ENCODE measurements at regions not wholly inside any gene's neighbourhood (a gene's known extent, or its start where the extent isn't known, plus 50 kb on each side); places are given as distances from the start of the nearest gene placed in this dataset.
A peak's percentile ranks its signal among the peaks of the same experiment; 100 is the strongest.

DNA sequence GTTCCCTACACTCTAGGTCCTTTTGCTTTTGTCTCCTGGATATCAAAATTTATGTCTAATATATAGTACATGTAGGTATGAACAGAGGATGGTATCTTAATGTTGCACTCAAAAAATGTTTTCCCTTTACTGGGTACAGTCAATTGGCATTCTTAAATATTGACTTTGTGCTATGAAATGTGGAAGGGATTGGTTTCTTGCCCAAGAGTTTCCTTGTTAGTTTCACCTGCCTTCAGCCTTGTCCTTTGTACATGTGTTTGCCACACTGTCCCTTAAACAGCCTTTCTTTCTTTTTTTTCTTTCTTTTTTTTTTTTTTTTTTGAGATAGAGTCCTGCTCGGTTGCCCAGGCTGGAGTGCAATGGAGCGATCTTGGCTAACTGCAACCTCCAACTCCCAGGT, 287.1 kb downstream of the SQOR start:
- TF ChIP-seq, protein P1, sequence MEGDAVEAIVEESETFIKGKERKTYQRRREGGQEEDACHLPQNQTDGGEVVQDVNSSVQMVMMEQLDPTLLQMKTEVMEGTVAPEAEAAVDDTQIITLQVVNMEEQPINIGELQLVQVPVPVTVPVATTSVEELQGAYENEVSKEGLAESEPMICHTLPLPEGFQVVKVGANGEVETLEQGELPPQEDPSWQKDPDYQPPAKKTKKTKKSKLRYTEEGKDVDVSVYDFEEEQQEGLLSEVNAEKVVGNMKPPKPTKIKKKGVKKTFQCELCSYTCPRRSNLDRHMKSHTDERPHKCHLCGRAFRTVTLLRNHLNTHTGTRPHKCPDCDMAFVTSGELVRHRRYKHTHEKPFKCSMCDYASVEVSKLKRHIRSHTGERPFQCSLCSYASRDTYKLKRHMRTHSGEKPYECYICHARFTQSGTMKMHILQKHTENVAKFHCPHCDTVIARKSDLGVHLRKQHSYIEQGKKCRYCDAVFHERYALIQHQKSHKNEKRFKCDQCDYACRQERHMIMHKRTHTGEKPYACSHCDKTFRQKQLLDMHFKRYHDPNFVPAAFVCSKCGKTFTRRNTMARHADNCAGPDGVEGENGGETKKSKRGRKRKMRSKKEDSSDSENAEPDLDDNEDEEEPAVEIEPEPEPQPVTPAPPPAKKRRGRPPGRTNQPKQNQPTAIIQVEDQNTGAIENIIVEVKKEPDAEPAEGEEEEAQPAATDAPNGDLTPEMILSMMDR (IDR thresholded peaks at IDR 0.05; ENCODE audit: low read depth, low read length) = no peak
- in situ Hi-C loops (cut with HindIII; ENCODE audit: low sequenced_read_pairs) = no loop called here
- no peak overlapping the region for H3K4me3 ChIP-seq (ENCODE audit: low read depth, low read length)
- DNase-seq (ENCODE audit: low read depth, low spot score) = no peak

DNA sequence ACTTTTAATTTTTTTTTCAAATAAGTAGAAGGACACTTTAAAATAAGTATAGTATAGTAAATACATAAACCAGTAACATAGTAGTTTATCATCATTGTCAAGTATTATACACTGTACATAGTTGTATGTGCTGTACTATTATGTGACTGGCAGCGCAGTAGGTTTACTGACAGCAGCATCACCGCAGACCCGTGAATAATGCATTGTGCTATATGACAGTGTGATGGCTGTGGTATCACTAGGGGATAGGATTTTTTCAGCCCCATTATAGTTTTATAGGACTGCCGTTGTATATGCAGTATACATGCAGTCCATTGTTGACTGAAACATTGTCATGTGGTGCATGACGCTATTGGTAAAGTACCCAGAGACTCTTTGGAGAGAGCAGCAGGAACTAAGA, 306.5 kb downstream of the SQOR start:
- TF ChIP-seq, protein P1 (IDR thresholded peaks at IDR 0.05; ENCODE audit: low read depth, low read length) = no peak
- no peak overlapping the region for H3K4me3 ChIP-seq (ENCODE audit: low read depth, low read length)
- DNase-seq (ENCODE audit: low read depth, low spot score) = no peak
- in situ Hi-C loops (cut with HindIII; ENCODE audit: low sequenced_read_pairs) = no loop called here

DNA sequence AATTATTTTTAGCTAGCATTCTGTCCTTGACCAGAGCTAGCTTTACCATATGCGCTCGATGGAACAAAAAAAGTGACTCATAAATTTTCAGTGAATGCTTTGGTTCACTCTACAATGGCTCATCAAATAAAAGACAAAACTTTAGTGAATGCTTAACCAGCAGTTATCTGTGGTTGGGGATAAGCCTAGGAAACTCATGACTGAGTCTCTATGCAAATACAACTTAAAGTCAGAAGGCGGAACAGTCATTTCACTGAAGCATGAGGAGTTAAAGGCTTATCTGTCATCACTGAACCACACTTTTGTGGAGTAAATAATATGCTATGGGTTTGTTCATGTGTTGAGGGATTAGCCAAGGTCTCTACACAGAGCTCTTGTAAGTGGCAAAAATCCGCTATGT, 308.4 kb downstream of the SQOR start:
- in situ Hi-C loops (cut with HindIII; ENCODE audit: low sequenced_read_pairs) = no loop called here
- no peak for DNase-seq (ENCODE audit: low read depth, low spot score)
- TF ChIP-seq, protein P1 (IDR thresholded peaks at IDR 0.05; ENCODE audit: low read depth, low read length) = no peak
- H3K4me3 ChIP-seq (ENCODE audit: low read depth, low read length) = no peak overlapping the region

DNA sequence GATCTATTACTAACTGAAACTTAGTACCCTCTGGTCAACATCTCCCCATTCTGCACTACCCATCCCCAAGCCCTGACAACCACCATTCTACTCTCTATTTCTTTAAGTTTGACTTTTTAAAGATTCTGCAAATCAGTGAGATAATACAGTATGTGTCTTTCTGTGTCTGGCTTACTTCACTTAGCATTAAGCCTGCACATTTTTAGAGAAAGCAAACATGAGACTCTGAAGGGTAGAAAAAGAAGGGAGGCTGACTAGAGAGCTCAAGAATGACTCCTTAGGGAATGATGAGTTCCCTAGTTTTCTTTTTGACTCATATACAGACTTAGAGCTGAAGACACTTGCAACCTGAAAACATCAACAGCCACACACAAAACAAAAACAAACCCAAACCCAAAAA, 311.3 kb downstream of the SQOR start:
- no peak overlapping the region for H3K4me3 ChIP-seq (ENCODE audit: low read depth, low read length)
- DNase-seq (ENCODE audit: low read depth, low spot score) = no peak
- TF ChIP-seq, protein P1 (IDR thresholded peaks at IDR 0.05; ENCODE audit: low read depth, low read length) = no peak
- in situ Hi-C loops (cut with HindIII; ENCODE audit: low sequenced_read_pairs) = no loop called here

DNA sequence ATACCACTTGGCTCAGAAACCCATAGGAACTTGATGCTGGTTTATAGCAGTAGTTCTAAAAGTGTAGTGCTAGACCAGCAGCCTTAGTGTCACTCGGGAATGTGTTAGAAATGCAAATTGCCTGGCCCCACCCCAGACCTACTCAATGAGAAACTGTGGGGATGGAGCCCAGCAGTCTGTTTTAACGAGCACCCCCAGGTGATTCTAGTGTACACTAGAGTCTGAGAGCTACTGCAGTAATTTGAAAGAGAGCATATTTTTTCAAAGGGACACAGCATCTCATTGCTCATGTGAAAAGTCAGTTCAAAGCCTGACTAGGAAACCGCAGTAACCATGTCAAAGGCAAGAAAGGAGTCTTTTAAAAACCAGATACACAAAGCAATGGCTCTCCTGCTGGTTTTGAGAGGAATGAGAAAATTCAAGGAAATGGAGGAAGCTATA, 313.4 kb downstream of the SQOR start:
- peak; percentile 39 for DNase-seq (ENCODE audit: low read depth, low spot score)

DNA sequence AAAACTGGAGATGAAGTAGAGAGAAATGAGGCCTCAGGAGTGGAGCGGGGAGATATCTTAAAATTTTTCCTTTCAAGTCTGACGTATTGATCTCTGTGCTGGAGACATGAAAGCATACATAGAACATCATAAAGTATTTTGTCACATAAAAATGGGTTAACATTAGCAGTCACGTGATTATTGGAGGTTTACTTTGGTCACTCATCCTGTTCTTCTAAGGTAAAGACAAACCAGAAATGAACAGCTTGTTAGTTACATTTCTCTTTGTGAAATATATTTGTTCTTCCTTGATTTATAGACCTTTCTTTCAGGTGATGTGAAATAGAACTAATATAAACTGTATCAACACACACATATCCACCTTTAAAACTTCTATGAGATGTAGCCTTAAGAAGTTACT, 324.1 kb downstream of the SQOR start:
- in situ Hi-C loops (cut with HindIII; ENCODE audit: low sequenced_read_pairs) = no loop called here
- TF ChIP-seq, protein P1 (IDR thresholded peaks at IDR 0.05; ENCODE audit: low read depth, low read length) = no peak
- no peak overlapping the region for H3K4me3 ChIP-seq (ENCODE audit: low read depth, low read length)
- DNase-seq (ENCODE audit: low read depth, low spot score) = no peak

More for the DNA sequence above, 313.4 kb downstream of the SQOR start:
- H3K4me3 ChIP-seq (ENCODE audit: low read depth, low read length) = no peak overlapping the region
- in situ Hi-C loops (cut with HindIII; ENCODE audit: low sequenced_read_pairs) = no loop called here
- TF ChIP-seq, protein P1 (IDR thresholded peaks at IDR 0.05; ENCODE audit: low read depth, low read length) = no peak

DNA sequence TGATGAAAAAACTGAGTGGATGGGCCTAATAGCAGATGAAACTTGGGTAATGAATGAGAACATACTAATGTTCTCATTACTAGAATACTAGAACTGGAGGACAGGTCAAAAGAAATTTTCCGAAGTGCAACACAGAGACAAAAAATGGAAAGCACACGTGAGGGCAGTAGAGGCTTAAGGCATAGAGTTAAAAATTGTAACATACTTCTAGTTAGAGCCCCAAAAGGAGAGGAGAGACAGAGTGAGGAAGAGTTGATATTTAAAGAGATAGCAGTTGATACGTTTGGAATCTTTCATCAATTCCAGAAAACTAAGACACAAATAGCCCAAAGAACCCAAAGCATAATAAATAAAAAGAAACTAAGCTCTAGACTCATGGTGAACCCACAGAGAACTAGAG, 327.9 kb downstream of the SQOR start:
- no peak for DNase-seq (ENCODE audit: low read depth, low spot score)
- TF ChIP-seq, protein P1 (IDR thresholded peaks at IDR 0.05; ENCODE audit: low read depth, low read length) = no peak
- no peak overlapping the region for H3K4me3 ChIP-seq (ENCODE audit: low read depth, low read length)
- in situ Hi-C loops (cut with HindIII; ENCODE audit: low sequenced_read_pairs) = no loop called here
